ENCODE measurements at regions not wholly inside any gene's neighbourhood (a gene's known extent, or its start where the extent isn't known, plus 50 kb on each side); places are given as distances from the start of the nearest gene placed in this dataset.

GRCh38 chr2:100639588-100640390 is 77.0 kb downstream of the PDCL3 start:
- TF ChIP-seq CTCF (IDR thresholded peaks at IDR 0.05; ENCODE audit: low read length) (no peak), EZH2 (IDR thresholded peaks at IDR 0.05; ENCODE audit: borderline replicate concordance, low read length) (no peak)

Measured in OCI-LY1 (cell line).